Body of pancreas (tissue), 4 donors: ENCODE measurements at regions not wholly inside any gene's neighbourhood (a gene's known extent, or its start where the extent isn't known, plus 50 kb on each side); places are given as distances from the start of the nearest gene placed in this dataset.
"Not testable (repeated sequence)": the region's sequence is repeated elsewhere in the genome, so short reads cannot be mapped to it uniquely, and the experiment has no call there.

Experiments
- ATAC-seq: fragments of 150-250 bp; one replicate; pipeline ENCODE4 v1.9.1; 2016
- DNase-seq, 4 donors: peaks; one replicate each; pipeline ENCODE4 v3.0.0-alpha.2; 2019
- H3K27ac ChIP-seq, 4 donors: fragments of 200-600 bp; sonication (generic); 1 replicate in 3 of 4; 2 replicates in 1 of 4; pipeline versions ENCODE4 v1.5.1 to v1.6.1; 2016 to 2019; ENCODE audit warnings: mild to moderate bottlenecking in 1 of 4, mixed read lengths in 1 of 4, moderate library complexity in 1 of 4
- H3K27me3 ChIP-seq, 2 donors: fragments of 200-600 bp; sonication (generic); one replicate each; pipeline ENCODE4 v1.6.0; 2016; ENCODE audit warnings: mild to moderate bottlenecking in 1 of 2
- H3K36me3 ChIP-seq, 2 donors: fragments of 200-600 bp; sonication (generic); replicated peaks in 1 of 2; 2 replicates each; pipeline ENCODE4 v1.5.1; 2016; ENCODE audit warnings: low read depth in 2 of 2; ENCODE audit not compliant: insufficient read depth in 1 of 2
- H3K4me1 ChIP-seq: fragments of 200-600 bp; sonication (generic); one replicate; pipeline ENCODE4 v1.6.0; 2016
- H3K4me3 ChIP-seq, 2 donors: fragments of 200-600 bp; sonication (generic); 1 replicate in 1 of 2; 2 replicates in 1 of 2; pipeline ENCODE4 v1.5.1; 2016 to 2019
- H3K9me3 ChIP-seq, 3 donors: fragments of 200-600 bp; sonication (generic); 1 replicate in 2 of 3; 2 replicates in 1 of 3; pipeline ENCODE4 v1.5.1; 2016
- POLR2A ChIP-seq, 3 donors: fragments of 450-650 bp; IDR thresholded peaks; one replicate each; pipeline ENCODE4 v1.6.1; 2016; ENCODE audit warnings: antibody characterized with exemption in 3 of 3, mild to moderate bottlenecking in 2 of 3
- WGBS, 2 donors: methylation state at CpG; one replicate each; pipeline ENCODE4 v1.1.5; 2017; 5-methylcytosine and 5-hydroxymethylcytosine counted together
- intact Hi-C: fragments of 100-400 bp; cut with DNase I; formaldehyde crosslinking; loops from one replicate; pipeline ENCODE4 v1.15.1; 2023
- TF ChIP-seq, protein P1 (sequence below), 7 experiments: fragments of 450-650 bp in 4 of 7; fragments of 200-600 bp in 3 of 7; sonication (generic) in 3 of 7; IDR thresholded peaks; one replicate each; pipeline ENCODE4 v1.5.1; 2016 to 2019; ENCODE audit warnings: antibody characterized with exemption in 7 of 7

GRCh38 chr7:152913492-152913891, 153.9 kb downstream of the ACTR3B start:
- no peak overlapping the region for H3K4me3 ChIP-seq
- DNase-seq = no peak
- H3K36me3 ChIP-seq = no peaks in the 10 kb centered on the region
- intact Hi-C loops = no loop called here
- no peak for TF ChIP-seq POLR2A (IDR thresholded peaks at IDR 0.05)
- TF ChIP-seq, protein P1, sequence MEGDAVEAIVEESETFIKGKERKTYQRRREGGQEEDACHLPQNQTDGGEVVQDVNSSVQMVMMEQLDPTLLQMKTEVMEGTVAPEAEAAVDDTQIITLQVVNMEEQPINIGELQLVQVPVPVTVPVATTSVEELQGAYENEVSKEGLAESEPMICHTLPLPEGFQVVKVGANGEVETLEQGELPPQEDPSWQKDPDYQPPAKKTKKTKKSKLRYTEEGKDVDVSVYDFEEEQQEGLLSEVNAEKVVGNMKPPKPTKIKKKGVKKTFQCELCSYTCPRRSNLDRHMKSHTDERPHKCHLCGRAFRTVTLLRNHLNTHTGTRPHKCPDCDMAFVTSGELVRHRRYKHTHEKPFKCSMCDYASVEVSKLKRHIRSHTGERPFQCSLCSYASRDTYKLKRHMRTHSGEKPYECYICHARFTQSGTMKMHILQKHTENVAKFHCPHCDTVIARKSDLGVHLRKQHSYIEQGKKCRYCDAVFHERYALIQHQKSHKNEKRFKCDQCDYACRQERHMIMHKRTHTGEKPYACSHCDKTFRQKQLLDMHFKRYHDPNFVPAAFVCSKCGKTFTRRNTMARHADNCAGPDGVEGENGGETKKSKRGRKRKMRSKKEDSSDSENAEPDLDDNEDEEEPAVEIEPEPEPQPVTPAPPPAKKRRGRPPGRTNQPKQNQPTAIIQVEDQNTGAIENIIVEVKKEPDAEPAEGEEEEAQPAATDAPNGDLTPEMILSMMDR (IDR thresholded peaks at IDR 0.05) = no peak
- no peak overlapping the region for H3K27ac ChIP-seq
- H3K4me1 ChIP-seq = peaks cover 16% of the 10 kb centered on the region
- ATAC-seq = no peak
- no peaks in the 10 kb centered on the region for H3K27me3 ChIP-seq
- H3K9me3 ChIP-seq = no peaks in the 10 kb centered on the region
- 48 to 64% methylated on average over 3 of the region's 3 CpGs for WGBS, 2 donors

DNA sequence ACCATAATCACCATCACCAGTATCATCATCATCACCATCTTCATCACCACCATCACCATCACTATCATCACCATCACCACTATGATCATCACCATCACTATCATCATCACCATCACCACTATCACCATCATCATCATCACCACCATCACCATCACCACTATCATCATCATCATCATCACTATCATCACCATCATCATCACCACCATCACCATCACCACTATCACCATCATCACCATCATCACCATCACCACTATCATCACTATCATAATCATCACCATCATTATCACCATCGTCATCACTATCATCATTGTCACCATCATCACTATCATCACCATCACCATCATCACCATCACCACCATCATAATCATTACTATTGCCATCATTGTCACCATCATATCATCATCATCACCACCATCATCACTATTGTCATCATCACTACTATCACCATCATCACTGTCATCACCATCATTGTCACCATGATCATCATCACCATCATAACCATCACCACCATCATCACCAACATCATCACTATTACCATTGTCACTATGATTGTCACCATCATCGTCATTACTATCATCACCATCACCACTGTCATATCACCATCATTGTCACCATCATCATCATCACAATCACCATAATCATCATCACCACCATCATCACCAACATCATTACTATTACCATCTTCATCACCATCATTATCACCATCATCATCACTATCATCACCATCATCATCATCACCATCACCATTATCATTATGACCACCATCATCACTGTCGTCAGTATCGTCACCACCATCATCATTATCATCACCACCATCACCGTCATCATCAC, 154.7 kb downstream of the ACTR3B start:
- peaks cover 16% of the 10 kb centered on the region for H3K4me1 ChIP-seq
- H3K27ac ChIP-seq = no peak overlapping the region
- no peak overlapping the region for H3K4me3 ChIP-seq
- DNase-seq (no peak), ATAC-seq (no peak)
- H3K27me3 ChIP-seq = no peaks in the 10 kb centered on the region
- H3K9me3 ChIP-seq = no peaks in the 10 kb centered on the region
- TF ChIP-seq, protein P1 (IDR thresholded peaks at IDR 0.05) = no peak
- no peak for TF ChIP-seq POLR2A (IDR thresholded peaks at IDR 0.05)
- WGBS, 2 donors = 75 to 88% methylated on average over 5 of the region's 5 CpGs
- intact Hi-C loops = no loop called here
- H3K36me3 ChIP-seq = no peaks in the 10 kb centered on the region

DNA sequence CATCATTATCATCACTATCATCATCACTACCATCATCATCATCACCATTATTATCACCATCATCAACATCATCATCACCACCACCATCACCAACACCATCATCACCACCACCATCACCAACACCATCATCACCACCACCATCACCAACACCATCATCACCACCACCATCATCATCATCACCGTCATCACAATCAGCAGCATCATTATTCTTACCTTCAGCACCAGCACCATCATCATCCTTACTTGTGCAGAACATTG, 155.2 kb downstream of the ACTR3B start:
- 90 to 94% methylated on average over 1 of the region's 1 CpG for WGBS, 2 donors
- H3K9me3 ChIP-seq, H3K27ac ChIP-seq, intact Hi-C loops, ATAC-seq, H3K36me3 ChIP-seq, H3K27me3 ChIP-seq, H3K4me3 ChIP-seq, DNase-seq: not testable (repeated sequence)
- H3K4me1 ChIP-seq = peaks cover 16% of the 10 kb centered on the region

DNA sequence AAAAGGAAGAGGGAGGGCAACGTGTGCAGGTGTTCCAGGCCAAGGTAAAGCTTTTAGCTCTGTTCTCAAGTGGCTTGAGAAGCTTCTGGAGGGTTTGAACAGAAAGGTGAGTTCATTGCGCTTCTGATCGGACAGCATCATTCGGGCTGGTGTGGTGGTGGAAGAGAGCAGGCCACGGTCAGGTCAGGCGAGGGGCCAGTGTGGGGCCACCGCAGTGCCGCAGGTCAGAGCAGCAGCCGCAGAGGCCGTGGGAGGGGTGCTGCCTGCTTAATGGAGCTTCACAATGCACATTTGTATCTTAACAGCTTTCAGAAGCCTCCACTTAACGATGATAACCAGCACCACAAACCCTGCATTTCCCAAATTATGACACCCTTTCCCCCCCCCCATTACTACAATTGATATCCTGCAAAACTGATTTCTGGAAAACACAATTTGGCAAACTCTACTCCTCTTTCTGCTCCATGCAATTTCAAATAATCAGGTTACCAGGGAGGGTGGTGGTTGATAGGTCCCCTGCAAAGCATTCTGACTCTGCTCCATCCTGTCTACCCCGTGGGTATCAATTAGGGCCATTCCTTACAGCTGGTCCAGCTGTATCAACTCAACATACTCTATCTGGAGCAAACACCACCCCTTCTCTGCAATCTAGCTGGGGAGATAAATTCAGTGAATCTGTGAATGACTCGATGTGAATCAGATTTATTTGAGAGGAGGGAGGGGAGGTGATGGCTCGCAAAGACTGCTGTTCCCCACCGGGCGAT, 162.9 kb downstream of the ACTR3B start:
- ATAC-seq (no peak), DNase-seq (no peak)
- Histone ChIP-seq H3K4me1 (peaks cover 14% of the 10 kb centered on the region), H3K27me3 (no peaks in the 10 kb centered on the region), H3K9me3 (no peaks in the 10 kb centered on the region), H3K4me3 (no peak overlapping the region), H3K36me3 (no peaks in the 10 kb centered on the region), H3K27ac (no peak overlapping the region)
- WGBS, 2 donors = 84 to 87% methylated on average over 16 of the region's 16 CpGs
- intact Hi-C loops = no loop called here
- TF ChIP-seq, protein P1 (IDR thresholded peaks at IDR 0.05) = no peak
- TF ChIP-seq POLR2A (IDR thresholded peaks at IDR 0.05) = no peak

- H3K4me3 ChIP-seq = no peak overlapping the region
- 92 to 94% methylated on average over 12 of the region's 12 CpGs for WGBS, 2 donors
These were observed 164.2 kb downstream of the ACTR3B start for GRCh38 chr7:152923711-152924110.

More at GRCh38 chr7:152923711-152924110, 164.2 kb downstream of the ACTR3B start:
- DNase-seq (no peak), ATAC-seq (no peak)
- Histone ChIP-seq H3K9me3 (no peaks in the 10 kb centered on the region), H3K27me3 (no peaks in the 10 kb centered on the region), H3K27ac (no peak overlapping the region), H3K4me1 (peaks cover 14% of the 10 kb centered on the region), H3K36me3 (no peaks in the 10 kb centered on the region)
- TF ChIP-seq, protein P1 (IDR thresholded peaks at IDR 0.05) = no peak
- TF ChIP-seq POLR2A (IDR thresholded peaks at IDR 0.05) = no peak
- intact Hi-C loops = no loop called here
